IMR-90 (cell line): ENCODE measurements at regions not wholly inside any gene's neighbourhood (a gene's known extent, or its start where the extent isn't known, plus 50 kb on each side); places are given as distances from the start of the nearest gene placed in this dataset.

Experiments used
- ATAC-seq: fragments of 200-7000 bp; cut with Tn5 transposase; 2 replicates; pipeline ENCODE4 v1.9.1; 2020; ENCODE audit warnings: low read depth, mild to moderate bottlenecking, moderate library complexity
- BruUV-seq: library from RNA; stranded (reverse); fragments of 400-500 nt; replicated peaks from 2 replicates; lab custom pipeline; 2021; lab: Mats Ljungman, UMichigan
- CTCF ChIA-PET: fragments of 300-600 bp; formaldehyde crosslinking; extraction: SDS; loops from one replicate; lab custom pipeline; 2021; ENCODE audit warnings: antibody characterized with exemption; lab: Yijun Ruan, JAX
- POLR2A ChIA-PET: fragments of 300-600 bp; sonication (Branson Sonifier 250); formaldehyde crosslinking; loops from one replicate; lab custom pipeline; 2022; ENCODE audit warnings: antibody characterized with exemption; ENCODE audit not compliant: unreplicated experiment; lab: Charles Lee
- DNase-seq: peaks from one replicate; pipeline ENCODE4 v3.0.0; 2013
- H2AFZ ChIP-seq: replicated peaks from 2 replicates; pipeline ENCODE3; 2013; ENCODE audit warnings: low read length, mild to moderate bottlenecking; ENCODE audit not compliant: poor library complexity
- H2AK5ac ChIP-seq: 2 replicates; pipeline ENCODE4 v1.6.1; 2013; ENCODE audit warnings: low read depth, low read length, inconsistent platforms
- H2AK9ac ChIP-seq: replicated peaks from 2 replicates; pipeline ENCODE3; 2013; ENCODE audit warnings: mild to moderate bottlenecking, low read depth, low read length, moderate library complexity; ENCODE audit not compliant: poor library complexity
- H2BK120ac ChIP-seq: 2 replicates; pipeline ENCODE4 v1.6.1; 2013; ENCODE audit warnings: low read depth, low read length, inconsistent platforms
- H2BK15ac ChIP-seq: 3 replicates; pipeline ENCODE4 v1.6.1; 2013; ENCODE audit warnings: low read depth, low read length, inconsistent platforms
- H2BK20ac ChIP-seq: 2 replicates; pipeline ENCODE4 v1.6.1; 2013; ENCODE audit warnings: low read depth, mild to moderate bottlenecking, inconsistent platforms, low read length, moderate library complexity
- H2BK5ac ChIP-seq: 2 replicates; pipeline ENCODE4 v1.6.1; 2013; ENCODE audit warnings: mild to moderate bottlenecking, low read depth, low read length, inconsistent platforms; ENCODE audit not compliant: poor library complexity, severe bottlenecking
- H3K14ac ChIP-seq: replicated peaks from 2 replicates; pipeline ENCODE4 v1.6.1; 2013; ENCODE audit warnings: low read depth, low read length, inconsistent platforms
- H3K18ac ChIP-seq: 2 replicates; pipeline ENCODE4 v1.6.1; 2013; ENCODE audit warnings: low read depth, low read length, control low read depth
- H3K23ac ChIP-seq: 2 replicates; pipeline ENCODE4 v1.6.1; 2013; ENCODE audit warnings: low read depth, low read length, inconsistent platforms
- H3K27ac ChIP-seq: 2 replicates; pipeline ENCODE4 v1.5.1; 2013; ENCODE audit warnings: mild to moderate bottlenecking, control low read depth, low read length; ENCODE audit not compliant: insufficient read depth
- H3K27me3 ChIP-seq: 2 replicates; pipeline ENCODE4 v1.6.1; 2013; ENCODE audit warnings: low read length; ENCODE audit not compliant: control insufficient read depth, insufficient read depth
- H3K36me3 ChIP-seq: 2 replicates; pipeline ENCODE4 v1.6.1; 2013; ENCODE audit warnings: low read length, mixed read lengths; ENCODE audit not compliant: control insufficient read depth, insufficient read depth
- H3K4ac ChIP-seq: 2 replicates; pipeline ENCODE4 v1.6.1; 2013; ENCODE audit warnings: low read depth, low read length, inconsistent platforms
- H3K4me1 ChIP-seq: 2 replicates; pipeline ENCODE4 v1.6.1; 2013; ENCODE audit warnings: low read length, mixed read lengths; ENCODE audit not compliant: control insufficient read depth, insufficient read depth
- H3K4me2 ChIP-seq: 2 replicates; pipeline ENCODE4 v1.6.1; 2013; ENCODE audit warnings: low read depth, mild to moderate bottlenecking, control low read depth, low read length, moderate library complexity
- H3K4me3 ChIP-seq: 2 replicates; pipeline ENCODE4 v1.5.1; 2013; ENCODE audit warnings: low read depth, mild to moderate bottlenecking, control low read depth, low read length, moderate library complexity; ENCODE audit not compliant: insufficient read depth
- H3K56ac ChIP-seq: 2 replicates; pipeline ENCODE4 v1.6.1; 2013; ENCODE audit warnings: low read length, inconsistent platforms; ENCODE audit not compliant: insufficient read depth; ENCODE audit errors: extremely low read depth
- H3K79me1 ChIP-seq, 2 experiments: 2 replicates each; pipeline ENCODE4 v1.6.1; 2013; ENCODE audit warnings: low read length in 2 of 2, inconsistent platforms in 1 of 2, low read depth in 1 of 2
- H3K9ac ChIP-seq: 2 replicates; pipeline ENCODE4 v1.6.1; 2013; ENCODE audit warnings: low read depth, low read length, control low read depth
- H3K9me1 ChIP-seq: 2 replicates; pipeline ENCODE4 v1.6.1; 2013; ENCODE audit warnings: low read length, inconsistent platforms; ENCODE audit not compliant: insufficient read depth
- H3K9me3 ChIP-seq: 2 replicates; pipeline ENCODE4 v1.6.1; 2013; ENCODE audit warnings: low read length; ENCODE audit not compliant: control insufficient read depth, insufficient read depth
- H4K20me1 ChIP-seq: 2 replicates; pipeline ENCODE4 v1.6.1; 2013; ENCODE audit warnings: low read length, inconsistent platforms; ENCODE audit not compliant: insufficient read depth
- H4K5ac ChIP-seq: 2 replicates; pipeline ENCODE4 v1.6.1; 2013; ENCODE audit warnings: mild to moderate bottlenecking, low read depth, low read length, control low read depth
- H4K8ac ChIP-seq, 2 experiments: 2 replicates each; pipeline ENCODE4 v1.6.1; 2013; ENCODE audit warnings: low read depth in 2 of 2, low read length in 2 of 2, control low read depth in 1 of 2, inconsistent platforms in 1 of 2
- H4K91ac ChIP-seq: 2 replicates; pipeline ENCODE4 v1.6.1; 2013; ENCODE audit warnings: low read depth, low read length, inconsistent platforms; ENCODE audit not compliant: insufficient read depth
- BHLHE40 ChIP-seq: fragments of 150-350 bp; IDR thresholded peaks from 2 replicates; pipeline ENCODE4 v1.6.1; 2016; ENCODE audit warnings: mild to moderate bottlenecking, low read depth, low read length
- CHD1 ChIP-seq: IDR thresholded peaks from 2 replicates; pipeline ENCODE4 v1.6.1; 2012; ENCODE audit warnings: low read depth, low read length, improper control_type of control experiment
- MXI1 ChIP-seq: IDR thresholded peaks from 2 replicates; pipeline ENCODE4 v1.6.1; 2012; ENCODE audit warnings: low read depth, mild to moderate bottlenecking, low read length, moderate library complexity, borderline replicate concordance
- POLR2A ChIP-seq: IDR thresholded peaks from 2 replicates; pipeline ENCODE4 v1.6.1; 2012; ENCODE audit warnings: mild to moderate bottlenecking, low read depth, low read length
- RFX5 ChIP-seq: IDR thresholded peaks from 2 replicates; pipeline ENCODE4 v1.8.0; 2012; ENCODE audit warnings: low read depth, mild to moderate bottlenecking, low read length, moderate library complexity
- WGBS, 2 experiments: methylation state at CpG; one replicate each; pipeline versions ENCODE4 v1.1.5 to v1.1.7; 2013; ENCODE audit warnings: missing lambda C conversion rate in 2 of 2; ENCODE audit not compliant: insufficient read length in 1 of 2; ENCODE audit errors: extremely low coverage in 2 of 2; 5-methylcytosine and 5-hydroxymethylcytosine counted together
- dilution Hi-C: fragments of 300-500 bp; cut with HindIII; formaldehyde crosslinking; loops from one replicate; pipeline ENCODE4 v1.14.3; 2018; ENCODE audit warnings: low sequenced_read_pairs; ENCODE audit not compliant: unreplicated experiment
- in situ Hi-C: fragments of 300-500 bp; cut with MboI; formaldehyde crosslinking; loops from 3 replicates; pipeline ENCODE4 v1.14.3; 2019; ENCODE audit warnings: low sequenced_read_pairs, inconsistent platforms, mixed read lengths
- intact Hi-C: fragments of 100-400 bp; cut with micrococcal nuclease; formaldehyde crosslinking; loops from 2 replicates; pipeline ENCODE4 v1.10.0; 2022

DNA sequence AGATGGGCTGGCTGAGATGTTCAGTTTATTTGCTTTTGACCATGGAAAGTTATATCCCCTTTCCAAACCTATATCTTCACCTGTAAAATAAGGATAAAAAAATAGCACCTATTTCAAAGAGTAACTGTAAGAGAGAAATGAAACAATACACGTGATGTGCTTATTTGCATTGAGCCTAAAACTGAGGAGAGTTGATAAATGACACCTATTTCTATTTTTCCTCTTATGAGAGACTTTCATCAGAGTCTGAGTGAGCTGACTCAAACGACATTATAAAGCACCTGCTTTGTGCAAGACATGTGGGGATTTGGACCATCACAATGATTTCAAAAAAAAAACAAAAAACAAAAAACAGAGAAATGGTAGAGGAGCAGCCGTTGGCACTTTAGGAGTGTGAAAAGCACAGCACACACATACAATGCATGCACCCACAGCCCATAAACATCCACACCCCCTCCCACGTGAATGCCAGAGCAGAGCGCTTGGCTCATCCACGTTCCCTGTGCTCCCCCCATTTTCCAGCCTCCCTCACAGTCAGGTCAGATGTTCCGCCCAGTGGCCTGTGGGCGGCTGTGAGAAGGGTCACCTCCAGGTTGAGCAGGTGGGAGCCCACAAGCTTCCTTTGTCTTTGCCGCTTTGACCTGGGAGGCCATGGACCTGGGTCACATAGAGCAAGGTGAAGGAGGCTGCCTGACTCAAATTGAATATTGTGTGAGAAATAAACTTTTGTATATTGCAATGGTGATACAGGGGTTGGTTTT lies 253.2 kb upstream of the ZNF32 start:
- Histone ChIP-seq H2BK20ac (no peak overlapping the region), H3K18ac (peak overlapping the region; percentile 50), H3K4me3 (no peak overlapping the region), H3K9me3 (no peaks in the 10 kb centered on the region), H2AFZ (no peak overlapping the region), H2AK5ac (peak overlapping the region; percentile 48), H3K27me3 (no peaks in the 10 kb centered on the region), H3K9me1 (peaks cover 9% of the 10 kb centered on the region; the same call in 1 of the 2 replicates), H2BK5ac (no peak overlapping the region), H3K4me1 (peaks cover 24% of the 10 kb centered on the region), H3K79me1 (no peaks in the 10 kb centered on the region), H2BK15ac (no peak overlapping the region), H4K91ac (peak overlapping the region; percentile 7; the same call in 1 of the 2 replicates), H3K4ac (no peak overlapping the region), H4K8ac (no peak overlapping the region), H3K23ac (no peak overlapping the region), H2AK9ac (peak overlapping the region; percentile 19), H4K20me1 (no peaks in the 10 kb centered on the region), H3K9ac (no peak overlapping the region; the same call in 1 of the 2 replicates), H3K14ac (no peak overlapping the region), H3K56ac (no peak overlapping the region), H2BK120ac (no peak overlapping the region), H3K4me2 (0 out of 2 replicates have a peak overlapping the region, but pooled peaks have one; percentile 36), H3K36me3 (no peaks in the 10 kb centered on the region), H3K27ac (peak overlapping the region; percentile 62; the same call in 1 of the 2 replicates), H4K5ac (no peak overlapping the region; the same call in 1 of the 2 replicates)
- intact Hi-C loops: loop anchor here (5.0 to 10.0 kb wide), 2 partner anchors 207 to 480 kb away; no protein-coding TSS in a partner anchor
- DNase-seq (no peak), ATAC-seq (no peak)
- in situ Hi-C loops: no loop called here
- no peak for TF ChIP-seq MXI1
- TF ChIP-seq CHD1: no peak
- TF ChIP-seq POLR2A: no peak
- TF ChIP-seq BHLHE40: no peak
- TF ChIP-seq RFX5: no peak
- no CpG with 5 or more reads among the region's 9 CpGs for WGBS, 2 experiments
- ChIA-PET CTCF (interaction anchor here (0.7 kb wide), 1 partner anchor 33 kb away, joined by 4 read pairs; no protein-coding TSS in a partner anchor), POLR2A (no interaction called here)
- dilution Hi-C loops: no loop called here
- no TSS peak for BruUV-seq
